Umbilical cord (tissue), 1 donor: ENCODE measurements at regions not wholly inside any gene's neighbourhood (a gene's known extent, or its start where the extent isn't known, plus 50 kb on each side); places are given as distances from the start of the nearest gene placed in this dataset.
"Not testable (repeated sequence)": the region's sequence is repeated elsewhere in the genome, so short reads cannot be mapped to it uniquely, and the experiment has no call there.

ENCODE experiments used
- DNase-seq: peaks from one replicate; pipeline ENCODE4 v3.0.0-alpha.2; 2015; ENCODE audit warnings: low spot score

GRCh38 chr5:34551911-34552433, 104.2 kb upstream of the RAI14 start:
- DNase-seq, result no peak

- DNase-seq, result no peak
Observed at GRCh38 chr5:34552686-34553085, 103.4 kb upstream of the RAI14 start.

GRCh38 chr5:34553581-34553980, 102.5 kb upstream of the RAI14 start:
- DNase-seq, result no peak

DNA sequence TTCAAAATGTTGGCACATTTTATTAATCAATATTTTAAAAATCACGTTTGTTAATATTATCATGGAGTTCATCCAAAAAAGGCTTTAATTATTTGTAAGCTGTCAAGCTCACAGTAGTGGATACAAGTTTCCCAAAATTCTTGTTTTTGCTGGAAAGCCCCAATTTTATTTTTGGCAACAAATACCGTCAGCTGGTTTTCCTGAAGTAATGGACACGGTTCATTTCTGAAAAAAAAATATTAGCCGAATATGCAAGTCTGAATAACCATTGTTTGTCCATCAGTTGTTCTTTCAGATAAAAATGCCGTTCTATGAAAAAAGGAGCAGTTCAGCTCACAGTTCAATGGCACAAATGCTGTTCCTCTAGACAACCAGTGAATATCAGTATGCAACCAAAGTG, 101.5 kb upstream of the RAI14 start:
- DNase-seq, result no peak

GRCh38 chr5:34555699-34556508, 100.2 kb upstream of the RAI14 start:
- no peak for DNase-seq

- no peak for DNase-seq
Observed at GRCh38 chr5:34556509-34556782, 99.7 kb upstream of the RAI14 start.

DNA sequence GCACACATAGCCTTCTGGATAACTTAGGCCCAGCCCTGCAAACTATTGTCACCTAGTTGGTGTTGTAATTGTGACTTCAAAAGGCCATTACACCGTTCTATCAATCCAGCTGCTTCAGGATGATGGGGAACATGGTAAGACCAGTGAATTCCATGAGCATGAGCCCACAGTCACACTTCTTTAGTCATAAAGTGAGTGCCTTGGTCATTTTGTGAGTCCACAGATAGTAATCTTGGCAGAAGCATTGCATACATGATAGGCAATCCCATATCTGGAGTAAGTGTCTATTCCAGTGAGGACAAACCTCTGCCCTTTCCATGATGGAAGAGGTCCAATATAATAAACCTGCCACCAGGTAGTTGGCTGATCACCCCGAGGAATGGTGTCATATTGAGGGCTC, 94.5 kb upstream of the RAI14 start:
- DNase-seq, result not testable (repeated sequence)

GRCh38 chr5:34562791-34563190, 93.3 kb upstream of the RAI14 start:
- DNase-seq, result no peak

DNA sequence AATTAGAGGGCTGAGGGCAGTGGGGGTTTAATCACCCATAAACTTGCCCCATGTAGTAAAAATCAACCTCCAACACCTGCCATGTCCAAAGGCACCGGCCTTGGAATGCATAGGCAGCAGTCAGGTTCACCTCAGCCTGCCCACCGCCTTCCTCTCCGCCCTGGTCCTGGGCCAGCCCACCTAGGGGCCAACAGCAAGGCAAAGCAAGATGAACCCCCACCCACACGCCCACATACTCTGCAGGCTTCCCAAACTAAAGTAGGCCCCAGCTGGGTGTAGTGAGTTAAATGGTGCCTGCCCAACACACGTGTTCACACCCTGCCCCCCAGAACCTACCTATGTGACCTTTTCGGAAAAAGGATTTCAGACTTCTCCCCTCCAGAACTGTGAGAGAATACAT, 92.9 kb upstream of the RAI14 start:
- no peak for DNase-seq

DNA sequence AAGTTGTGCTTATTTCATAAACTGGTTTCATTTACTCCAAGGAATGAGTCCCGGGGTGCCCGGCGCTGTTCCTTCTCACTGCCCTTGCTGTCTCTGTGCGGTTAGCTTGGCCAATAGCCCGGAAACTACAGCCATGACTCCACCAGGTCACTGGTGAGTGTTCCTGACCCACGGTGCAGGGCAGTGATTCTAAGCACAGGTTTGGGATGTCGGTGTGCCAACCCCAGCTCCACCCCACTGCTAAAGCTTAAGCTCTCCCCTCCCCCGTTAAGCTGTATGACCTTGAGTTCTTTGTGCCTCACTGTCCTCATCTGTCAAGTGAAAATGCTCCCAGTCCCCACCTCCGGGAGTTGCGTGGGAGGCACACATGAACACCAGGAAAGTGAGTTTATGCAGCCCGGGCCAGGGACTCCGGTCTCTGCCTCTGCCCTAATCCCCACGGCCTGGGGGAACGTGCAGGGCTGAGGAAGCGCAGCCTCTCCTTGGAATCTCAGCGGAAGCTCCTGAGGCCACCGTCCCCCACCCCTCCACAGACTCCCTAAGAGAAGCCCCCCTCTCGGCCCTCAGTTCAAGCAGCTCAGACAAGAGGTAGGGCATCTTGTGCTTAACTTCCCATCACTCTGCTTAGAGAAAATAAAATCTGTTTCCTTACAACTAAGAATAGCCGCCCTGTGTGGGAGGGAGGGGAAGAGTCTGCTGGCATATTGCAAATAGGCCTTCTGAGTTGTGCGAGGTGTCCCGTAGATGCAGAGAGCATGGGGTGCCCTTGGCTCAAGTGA, 92.0 kb upstream of the RAI14 start:
- peak; percentile 41 for DNase-seq

GRCh38 chr5:34564710-34565235, 91.4 kb upstream of the RAI14 start:
- no peak for DNase-seq

DNA sequence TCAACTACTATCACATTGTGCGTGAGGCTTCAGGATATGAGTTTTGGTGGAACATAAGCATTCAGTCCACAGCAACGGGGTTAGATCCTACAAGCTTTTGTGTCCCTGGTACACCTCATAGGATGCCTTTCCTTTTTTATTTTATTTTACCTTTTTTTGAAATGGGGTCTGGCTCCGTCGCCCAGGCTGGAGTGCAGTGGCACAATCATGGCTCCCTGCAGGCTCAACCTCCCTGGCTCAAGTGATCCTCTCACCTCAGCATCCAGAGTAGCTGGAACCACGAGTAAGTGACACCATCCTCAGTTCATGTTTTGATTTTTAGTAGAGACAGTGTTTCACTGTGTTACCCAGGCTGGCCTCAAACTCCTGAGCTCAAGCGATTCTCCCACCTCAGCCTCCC, 86.0 kb upstream of the RAI14 start:
- no peak for DNase-seq

DNA sequence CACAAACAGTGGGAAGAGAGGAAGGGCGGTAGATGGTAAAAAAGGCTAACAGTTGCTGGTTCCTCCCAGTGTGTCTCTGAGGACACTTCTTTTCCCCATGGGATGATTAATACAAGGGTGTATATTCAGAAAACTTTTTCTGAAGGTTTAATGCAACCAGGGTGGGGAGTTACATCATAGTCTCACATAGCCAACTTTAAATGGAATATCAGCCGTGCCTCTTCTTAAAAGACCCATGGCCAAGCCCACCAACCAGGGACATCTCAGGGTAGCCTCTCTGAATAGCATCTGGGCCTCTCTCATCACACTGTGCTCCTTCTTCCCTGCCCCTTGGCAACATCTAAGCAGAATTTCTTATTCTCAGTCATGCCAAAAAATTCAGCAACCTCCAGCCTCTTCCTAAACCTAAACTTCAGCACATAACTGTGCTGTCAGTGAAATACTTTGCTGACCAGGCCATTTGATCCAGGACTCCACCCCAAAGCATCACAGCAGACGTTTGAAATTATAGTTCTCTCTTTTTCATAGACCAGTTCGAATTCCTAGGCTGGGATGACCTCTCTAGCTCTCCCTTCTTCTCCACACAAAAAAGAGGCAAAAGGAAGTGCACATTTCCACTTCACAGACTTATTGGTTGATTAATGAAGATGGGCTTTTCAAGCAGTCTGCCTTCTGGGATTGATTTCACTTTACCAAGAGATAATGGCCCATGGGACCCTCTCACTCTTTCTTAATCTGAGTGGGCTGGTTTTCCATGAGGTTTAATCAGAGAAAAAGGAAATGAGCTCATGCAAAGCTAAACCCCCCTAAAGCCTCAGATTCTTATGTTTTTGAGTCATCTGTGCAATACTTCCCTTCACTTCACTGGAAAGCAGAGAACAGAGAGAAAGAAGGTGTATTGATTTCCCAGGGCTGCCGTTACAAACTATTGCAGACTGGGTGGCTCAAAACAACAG, 85.1 kb upstream of the RAI14 start:
- DNase-seq, result peak; percentile 90

GRCh38 chr5:34571677-34572041, 84.5 kb upstream of the RAI14 start:
- no peak for DNase-seq

DNA sequence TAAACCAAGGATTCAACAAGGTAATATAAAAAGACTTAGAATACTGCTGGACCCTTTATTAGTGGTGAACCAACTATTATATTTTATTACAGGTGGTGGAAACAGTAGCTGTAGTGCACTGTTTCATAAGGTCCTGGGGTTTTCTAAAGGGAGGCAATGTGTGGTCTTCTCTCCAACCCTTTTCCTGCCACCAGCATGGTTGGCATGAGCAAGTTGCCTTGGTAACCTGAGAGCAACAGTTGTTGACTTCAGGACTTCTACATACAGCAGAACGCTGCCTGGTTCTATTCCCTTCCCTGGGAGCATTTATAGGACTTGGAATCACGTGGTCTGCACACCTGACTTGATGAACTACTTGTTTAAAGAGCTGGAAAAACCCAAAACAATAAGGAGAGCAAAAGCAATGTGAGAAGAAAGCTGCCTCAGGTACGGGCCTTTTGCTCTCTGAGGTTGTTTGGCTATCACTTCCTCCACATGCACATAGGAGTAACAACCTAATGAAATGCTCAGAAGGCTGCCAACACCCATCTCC, 81.1 kb upstream of the RAI14 start:
- DNase-seq, result no peak

GRCh38 chr5:34576891-34577666, 79.0 kb upstream of the RAI14 start:
- peak; percentile 51 for DNase-seq

- no peak for DNase-seq
Observed at GRCh38 chr5:34578962-34579361, 77.2 kb upstream of the RAI14 start.

DNA sequence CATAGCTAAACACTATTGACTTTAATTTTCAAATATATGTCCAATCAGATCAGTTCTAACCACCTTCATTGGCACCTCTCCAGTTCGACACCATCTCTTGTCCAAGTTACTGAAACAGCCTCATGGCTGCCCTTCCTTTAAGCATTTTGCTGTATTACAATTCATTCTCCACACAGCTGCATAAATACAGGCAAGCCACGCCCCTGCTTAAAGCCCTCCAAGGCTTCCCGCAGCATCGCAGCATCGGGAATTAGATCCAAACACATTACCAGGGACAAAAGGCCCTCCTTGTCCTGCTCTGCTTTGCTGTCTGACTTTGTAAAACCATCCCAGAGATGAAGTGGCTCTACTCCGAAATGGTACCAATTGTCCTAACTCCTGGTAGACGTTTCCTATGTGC, 75.1 kb upstream of the RAI14 start:
- DNase-seq, result peak; percentile 29

GRCh38 chr5:34582371-34582770, 73.8 kb upstream of the RAI14 start:
- no peak for DNase-seq

DNA sequence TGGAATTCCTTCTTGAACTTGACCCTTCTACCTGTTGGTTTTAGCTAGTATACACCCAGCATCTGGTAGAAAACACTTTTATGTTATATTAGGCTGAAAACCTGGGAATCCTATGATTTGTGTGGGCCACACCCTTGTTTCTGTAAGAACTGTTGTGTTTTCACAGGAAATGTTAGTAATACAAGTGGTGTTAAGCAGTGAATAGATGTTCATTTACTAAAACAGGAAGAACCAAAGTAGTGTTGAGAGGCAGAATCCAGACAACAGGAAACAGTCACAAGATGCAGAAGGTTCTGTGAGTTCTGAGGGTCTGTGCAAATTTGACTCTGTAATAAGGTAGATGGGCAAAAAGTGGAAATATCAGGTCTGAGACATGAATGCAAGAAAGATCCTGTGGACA, 73.0 kb upstream of the RAI14 start:
- DNase-seq, result no peak

GRCh38 chr5:34584165-34584564, 72.0 kb upstream of the RAI14 start:
- DNase-seq, result no peak
